Kidney epithelial cell (primary cell): ENCODE measurements at regions not wholly inside any gene's neighbourhood (a gene's known extent, or its start where the extent isn't known, plus 50 kb on each side); places are given as distances from the start of the nearest gene placed in this dataset.

Experiments
- DNase-seq: peaks from one replicate; pipeline ENCODE4 v3.0.0-alpha.2; 2010; ENCODE audit warnings: low read depth
- H3K27me3 ChIP-seq: 2 replicates; pipeline ENCODE4 v1.6.0; 2011; ENCODE audit warnings: low read length; ENCODE audit not compliant: control insufficient read depth, insufficient read depth
- H3K36me3 ChIP-seq: 2 replicates; pipeline ENCODE4 v1.5.1; 2011; ENCODE audit warnings: low read length; ENCODE audit not compliant: control insufficient read depth, insufficient read depth
- H3K4me3 ChIP-seq: 2 replicates; pipeline ENCODE4 v1.5.1; 2011; ENCODE audit warnings: low read depth, mild to moderate bottlenecking, control low read depth, low read length
- CTCF ChIP-seq: IDR thresholded peaks from 2 replicates; pipeline ENCODE4 v1.5.1; 2011; ENCODE audit warnings: mild to moderate bottlenecking, moderate library complexity, low read length, control low read depth, inconsistent platforms; ENCODE audit not compliant: insufficient read depth, poor library complexity, severe bottlenecking

GRCh38 chr12:38141861-38142260, 174.7 kb upstream of the ALG10B start:
- H3K36me3 ChIP-seq, result no peaks in the 10 kb centered on the region
- no peak for TF ChIP-seq CTCF
- no peak overlapping the region for H3K4me3 ChIP-seq
- H3K27me3 ChIP-seq, result no peaks in the 10 kb centered on the region
- no peak for DNase-seq

- no peak for DNase-seq
- no peak overlapping the region for H3K4me3 ChIP-seq
- H3K27me3 ChIP-seq, result no peaks in the 10 kb centered on the region
- TF ChIP-seq CTCF, result no peak
- no peaks in the 10 kb centered on the region for H3K36me3 ChIP-seq
Measured at GRCh38 chr12:38142974-38143373, 173.6 kb upstream of the ALG10B start.

GRCh38 chr12:38144049-38144448, 172.5 kb upstream of the ALG10B start:
- Histone ChIP-seq H3K4me3 (no peak overlapping the region), H3K36me3 (no peaks in the 10 kb centered on the region), H3K27me3 (no peaks in the 10 kb centered on the region)
- no peak for TF ChIP-seq CTCF
- no peak for DNase-seq

GRCh38 chr12:38144601-38145436, 171.8 kb upstream of the ALG10B start:
- no peak overlapping the region for H3K4me3 ChIP-seq
- TF ChIP-seq CTCF, result no peak
- DNase-seq, result no peak

GRCh38 chr12:38149395-38150073, 167.0 kb upstream of the ALG10B start:
- no peaks in the 10 kb centered on the region for H3K36me3 ChIP-seq
- no peak overlapping the region for H3K4me3 ChIP-seq
- no peak for DNase-seq
- H3K27me3 ChIP-seq, result no peaks in the 10 kb centered on the region
- no peak for TF ChIP-seq CTCF

More at GRCh38 chr12:38144601-38145436, 171.8 kb upstream of the ALG10B start:
- no peaks in the 10 kb centered on the region for H3K36me3 ChIP-seq
- no peaks in the 10 kb centered on the region for H3K27me3 ChIP-seq
